ENCODE measurements at regions not wholly inside any gene's neighbourhood (a gene's known extent, or its start where the extent isn't known, plus 50 kb on each side); places are given as distances from the start of the nearest gene placed in this dataset.

DNA sequence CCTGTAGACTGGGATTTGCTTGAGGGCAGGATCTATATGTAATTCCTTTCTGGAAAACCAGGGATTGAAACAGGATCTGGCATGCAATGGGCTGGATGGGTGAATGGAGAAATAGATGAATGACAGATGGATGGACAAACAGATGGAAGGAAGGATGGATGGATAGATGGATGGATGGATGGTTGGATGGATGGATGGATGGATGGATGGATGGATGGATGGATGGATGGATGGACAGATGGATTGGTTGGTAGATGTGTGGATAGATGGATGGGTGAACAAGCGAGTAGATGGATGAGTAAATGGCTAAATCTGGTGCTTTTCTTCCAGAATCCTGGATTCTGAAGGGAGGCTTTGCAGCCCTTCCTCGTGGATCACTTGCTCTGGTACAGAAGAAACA, 162.5 kb upstream of the SMIM23 start:
- TF ChIP-seq, protein P1, sequence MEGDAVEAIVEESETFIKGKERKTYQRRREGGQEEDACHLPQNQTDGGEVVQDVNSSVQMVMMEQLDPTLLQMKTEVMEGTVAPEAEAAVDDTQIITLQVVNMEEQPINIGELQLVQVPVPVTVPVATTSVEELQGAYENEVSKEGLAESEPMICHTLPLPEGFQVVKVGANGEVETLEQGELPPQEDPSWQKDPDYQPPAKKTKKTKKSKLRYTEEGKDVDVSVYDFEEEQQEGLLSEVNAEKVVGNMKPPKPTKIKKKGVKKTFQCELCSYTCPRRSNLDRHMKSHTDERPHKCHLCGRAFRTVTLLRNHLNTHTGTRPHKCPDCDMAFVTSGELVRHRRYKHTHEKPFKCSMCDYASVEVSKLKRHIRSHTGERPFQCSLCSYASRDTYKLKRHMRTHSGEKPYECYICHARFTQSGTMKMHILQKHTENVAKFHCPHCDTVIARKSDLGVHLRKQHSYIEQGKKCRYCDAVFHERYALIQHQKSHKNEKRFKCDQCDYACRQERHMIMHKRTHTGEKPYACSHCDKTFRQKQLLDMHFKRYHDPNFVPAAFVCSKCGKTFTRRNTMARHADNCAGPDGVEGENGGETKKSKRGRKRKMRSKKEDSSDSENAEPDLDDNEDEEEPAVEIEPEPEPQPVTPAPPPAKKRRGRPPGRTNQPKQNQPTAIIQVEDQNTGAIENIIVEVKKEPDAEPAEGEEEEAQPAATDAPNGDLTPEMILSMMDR (IDR thresholded peaks at IDR 0.05; ENCODE audit: low read depth, low read length), result no peak
- no peak for TF ChIP-seq EZH2phosphoT487 (IDR thresholded peaks at IDR 0.05; ENCODE audit: low read depth)
